LNCaP clone FGC (cell line): ENCODE measurements at regions not wholly inside any gene's neighbourhood (a gene's known extent, or its start where the extent isn't known, plus 50 kb on each side); places are given as distances from the start of the nearest gene placed in this dataset.

Experiments
- DNase-seq: peaks from one replicate; pipeline ENCODE4 v3.0.0-alpha.2; 2011; ENCODE audit warnings: low read depth
- H3K4me3 ChIP-seq: 2 replicates; pipeline ENCODE4 v1.5.1; 2011; ENCODE audit warnings: mild to moderate bottlenecking, low read depth, low read length, control low read depth
- TF ChIP-seq, protein P1 (sequence below): IDR thresholded peaks from 2 replicates; pipeline ENCODE4 v1.5.1; 2012; ENCODE audit warnings: mild to moderate bottlenecking; ENCODE audit not compliant: control insufficient read depth, insufficient read depth; ENCODE audit errors: extremely low read depth

DNA sequence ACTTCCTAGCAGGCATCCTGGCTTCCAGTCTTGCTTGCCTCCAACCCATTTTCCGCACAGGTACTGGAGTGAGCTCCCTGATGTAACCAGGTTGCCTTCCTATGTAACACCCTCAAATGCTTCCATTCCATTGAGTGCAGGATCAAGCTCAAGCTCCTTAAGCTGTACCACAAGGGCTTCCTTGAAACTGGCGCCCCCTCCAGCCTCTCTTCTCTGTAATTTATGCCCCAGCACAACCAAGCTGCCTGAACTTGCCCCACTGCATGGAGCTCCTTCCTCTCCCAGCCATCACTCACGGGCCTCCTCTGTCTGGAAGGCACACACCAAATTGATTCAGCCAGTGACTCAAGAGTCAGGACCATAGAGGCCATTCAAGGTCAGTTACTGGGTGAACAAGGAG is 234.8 kb upstream of the RPL38 start:
- H3K4me3 ChIP-seq: no peak overlapping the region
- TF ChIP-seq, protein P1, sequence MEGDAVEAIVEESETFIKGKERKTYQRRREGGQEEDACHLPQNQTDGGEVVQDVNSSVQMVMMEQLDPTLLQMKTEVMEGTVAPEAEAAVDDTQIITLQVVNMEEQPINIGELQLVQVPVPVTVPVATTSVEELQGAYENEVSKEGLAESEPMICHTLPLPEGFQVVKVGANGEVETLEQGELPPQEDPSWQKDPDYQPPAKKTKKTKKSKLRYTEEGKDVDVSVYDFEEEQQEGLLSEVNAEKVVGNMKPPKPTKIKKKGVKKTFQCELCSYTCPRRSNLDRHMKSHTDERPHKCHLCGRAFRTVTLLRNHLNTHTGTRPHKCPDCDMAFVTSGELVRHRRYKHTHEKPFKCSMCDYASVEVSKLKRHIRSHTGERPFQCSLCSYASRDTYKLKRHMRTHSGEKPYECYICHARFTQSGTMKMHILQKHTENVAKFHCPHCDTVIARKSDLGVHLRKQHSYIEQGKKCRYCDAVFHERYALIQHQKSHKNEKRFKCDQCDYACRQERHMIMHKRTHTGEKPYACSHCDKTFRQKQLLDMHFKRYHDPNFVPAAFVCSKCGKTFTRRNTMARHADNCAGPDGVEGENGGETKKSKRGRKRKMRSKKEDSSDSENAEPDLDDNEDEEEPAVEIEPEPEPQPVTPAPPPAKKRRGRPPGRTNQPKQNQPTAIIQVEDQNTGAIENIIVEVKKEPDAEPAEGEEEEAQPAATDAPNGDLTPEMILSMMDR: no peak
- DNase-seq: no peak

DNA sequence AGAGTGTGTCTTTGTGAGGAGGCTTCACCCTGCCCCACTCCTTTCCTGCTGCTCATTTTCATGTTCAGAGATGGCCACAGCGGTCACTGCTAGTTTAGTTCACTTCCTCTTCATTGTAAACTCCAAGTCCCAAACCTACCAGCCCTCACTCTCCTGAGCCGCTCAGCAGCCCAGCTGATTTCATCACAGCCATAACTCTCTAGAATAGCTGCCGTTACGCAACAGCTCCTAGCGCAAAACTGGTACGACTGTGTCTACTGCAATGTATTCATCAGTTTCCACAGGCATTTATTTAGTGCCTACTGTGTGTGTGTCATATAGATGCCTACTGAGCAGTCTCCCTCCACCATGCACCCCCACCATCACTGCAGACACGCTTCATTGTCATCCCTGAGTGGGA is 233.5 kb upstream of the RPL38 start:
- DNase-seq: no peak
- TF ChIP-seq, protein P1: no peak
- no peak overlapping the region for H3K4me3 ChIP-seq

DNA sequence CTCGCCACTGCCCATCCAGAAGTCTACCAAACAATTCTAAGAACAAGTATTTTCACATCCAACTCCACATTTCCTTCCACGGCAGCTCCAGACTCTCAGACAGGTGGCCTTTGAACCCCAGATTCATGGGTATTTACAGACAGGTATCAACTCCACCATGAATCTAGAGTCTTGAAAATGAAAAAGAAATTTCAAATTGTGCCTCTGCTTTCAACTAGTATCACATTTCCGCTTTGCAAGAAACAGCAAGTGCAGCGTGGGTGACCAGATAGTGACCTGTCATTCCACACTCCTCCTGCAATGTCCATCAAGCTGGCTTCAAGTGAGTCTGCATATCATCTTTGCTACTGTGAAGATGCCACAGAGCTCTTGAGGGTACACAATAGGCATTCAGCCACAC is 232.4 kb upstream of the RPL38 start:
- TF ChIP-seq, protein P1: no peak
- no peak for DNase-seq
- no peak overlapping the region for H3K4me3 ChIP-seq

DNA sequence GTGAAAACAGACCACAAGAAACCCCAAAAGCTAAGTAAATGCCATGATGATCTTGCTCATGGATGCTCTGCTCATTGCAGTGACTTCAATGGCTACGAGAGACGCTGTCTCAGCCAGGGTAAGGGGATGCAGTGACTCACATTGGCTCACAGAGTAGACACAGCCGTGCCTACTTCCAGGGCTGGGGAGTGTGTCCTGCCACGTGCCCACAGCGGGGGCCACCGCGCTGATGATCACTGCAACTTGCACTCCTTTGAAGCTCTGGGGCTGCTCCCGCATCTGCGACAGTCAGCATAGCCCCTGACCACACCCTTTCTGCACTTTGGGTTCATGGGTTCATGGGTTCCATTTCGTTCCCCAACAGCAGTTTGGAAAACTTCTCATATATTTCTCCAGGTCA is 231.4 kb upstream of the RPL38 start:
- DNase-seq: no peak
- H3K4me3 ChIP-seq: no peak overlapping the region
- TF ChIP-seq, protein P1: no peak

DNA sequence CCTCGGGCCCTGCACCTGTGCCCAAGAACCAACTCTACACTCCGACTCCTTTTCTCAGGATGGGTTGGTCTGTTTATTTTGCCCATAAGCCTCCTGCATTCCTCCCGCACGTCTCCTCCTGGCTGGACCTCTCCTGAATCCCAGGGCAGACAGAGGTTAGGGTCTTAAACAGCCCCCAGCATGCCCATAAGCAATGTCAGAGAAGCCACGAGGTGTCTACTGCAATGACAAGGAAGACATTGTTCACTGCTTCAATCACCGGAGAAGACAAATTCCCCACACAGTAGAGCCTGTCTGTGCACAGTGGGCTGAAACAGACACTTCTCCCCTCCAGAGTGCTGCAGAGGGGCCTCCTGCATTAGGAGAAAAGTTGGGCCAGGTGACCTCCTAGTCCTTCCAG is 230.6 kb upstream of the RPL38 start:
- TF ChIP-seq, protein P1: no peak
- no peak for DNase-seq
- no peak overlapping the region for H3K4me3 ChIP-seq

DNA sequence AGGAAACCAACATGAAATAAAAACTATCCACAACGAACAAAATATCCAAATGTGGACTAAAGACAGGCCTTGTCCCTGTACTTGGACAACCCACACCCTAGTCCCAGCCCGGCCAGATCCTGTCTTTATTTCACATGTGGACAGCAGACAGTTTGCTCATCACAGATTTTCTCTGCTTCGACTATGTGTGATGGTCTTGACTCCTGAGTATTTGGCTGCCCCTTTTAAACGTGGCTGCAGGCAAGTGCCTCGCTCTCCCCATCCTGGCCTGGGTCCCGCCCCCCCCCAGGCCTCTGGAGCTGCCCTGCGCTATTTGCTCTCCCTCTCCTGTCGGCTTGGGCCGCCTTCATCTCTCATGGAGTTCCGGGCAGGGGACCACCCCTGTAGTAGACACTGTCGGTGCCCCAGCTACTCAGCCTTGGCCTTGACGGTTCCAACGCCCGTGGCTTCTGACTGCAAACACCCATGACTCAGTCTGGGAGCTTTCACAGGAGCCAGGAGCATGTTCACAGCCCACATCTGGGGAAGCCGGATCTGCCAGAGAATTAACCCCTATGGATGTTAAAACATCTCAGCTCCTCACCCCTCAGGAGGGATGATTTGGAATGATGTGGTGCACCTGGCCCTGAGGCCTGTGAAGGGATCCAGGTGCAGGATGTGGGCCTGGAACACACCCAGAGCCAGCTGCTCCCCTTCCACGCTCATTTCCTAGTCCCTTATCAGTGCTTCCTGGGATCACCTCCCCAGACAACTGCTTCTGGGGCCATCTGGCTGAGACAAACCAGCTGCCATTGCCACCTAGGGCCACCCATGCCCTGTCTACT is 229.7 kb upstream of the RPL38 start:
- no peak for DNase-seq
- TF ChIP-seq, protein P1: no peak
- H3K4me3 ChIP-seq: no peak overlapping the region

DNA sequence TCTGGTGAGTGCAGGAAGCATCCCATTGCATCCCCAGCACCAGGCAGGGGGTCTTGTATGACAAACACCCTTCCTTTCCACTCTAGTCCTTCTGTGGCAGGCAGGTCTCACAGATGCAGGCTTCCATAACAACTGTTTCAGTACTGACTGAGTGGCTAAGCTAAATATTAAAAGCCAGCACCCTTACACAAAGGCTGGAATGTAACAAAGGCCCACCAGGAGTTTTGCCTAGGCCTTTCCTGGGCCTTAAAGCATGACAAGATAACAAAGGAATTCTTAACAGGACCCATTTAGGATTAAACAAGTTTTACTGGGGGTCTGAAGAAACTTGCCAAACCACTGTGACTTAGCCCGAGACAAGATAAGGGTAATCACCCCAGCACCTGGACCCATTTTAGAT is 228.9 kb upstream of the RPL38 start:
- TF ChIP-seq, protein P1: no peak
- H3K4me3 ChIP-seq: no peak overlapping the region
- no peak for DNase-seq
